Spleen (tissue), 7 donors: ENCODE measurements at regions not wholly inside any gene's neighbourhood (a gene's known extent, or its start where the extent isn't known, plus 50 kb on each side); places are given as distances from the start of the nearest gene placed in this dataset.

Experiments used
- POLR2A ChIP-seq, 3 donors: fragments of 450-650 bp; IDR thresholded peaks; one replicate each; pipeline ENCODE4 v1.5.1; 2017; ENCODE audit warnings: antibody characterized with exemption in 3 of 3, mild to moderate bottlenecking in 1 of 3
- POLR2AphosphoS5 ChIP-seq, 3 donors: sonication (generic); formaldehyde crosslinking; IDR thresholded peaks; one replicate each; pipeline ENCODE4 v1.5.1; 2017; ENCODE audit warnings: antibody characterized with exemption in 3 of 3
- TF ChIP-seq, protein P1 (sequence below), 11 experiments: fragments of 200-600 bp in 7 of 11; fragments of 450-650 bp in 4 of 11; sonication (generic) in 4 of 11; IDR thresholded peaks in 8 of 11; conservative IDR thresholded peaks in 3 of 11; 1 replicate in 7 of 11; 2 replicates in 4 of 11; pipeline versions ENCODE4 v1.4.0 to v1.8.0; 2016 to 2021; ENCODE audit warnings: antibody characterized with exemption in 11 of 11, inconsistent platforms in 4 of 11, mild to moderate bottlenecking in 1 of 11
- donor health status: DM: no; HTN: no; CAD: no; lungs with moderate emphysema.
- donor health status: DM: no; HTN: no; CAD: no.
- donor health status: DM: no; HTN: no; CAD: no.

- TF ChIP-seq, protein P1, sequence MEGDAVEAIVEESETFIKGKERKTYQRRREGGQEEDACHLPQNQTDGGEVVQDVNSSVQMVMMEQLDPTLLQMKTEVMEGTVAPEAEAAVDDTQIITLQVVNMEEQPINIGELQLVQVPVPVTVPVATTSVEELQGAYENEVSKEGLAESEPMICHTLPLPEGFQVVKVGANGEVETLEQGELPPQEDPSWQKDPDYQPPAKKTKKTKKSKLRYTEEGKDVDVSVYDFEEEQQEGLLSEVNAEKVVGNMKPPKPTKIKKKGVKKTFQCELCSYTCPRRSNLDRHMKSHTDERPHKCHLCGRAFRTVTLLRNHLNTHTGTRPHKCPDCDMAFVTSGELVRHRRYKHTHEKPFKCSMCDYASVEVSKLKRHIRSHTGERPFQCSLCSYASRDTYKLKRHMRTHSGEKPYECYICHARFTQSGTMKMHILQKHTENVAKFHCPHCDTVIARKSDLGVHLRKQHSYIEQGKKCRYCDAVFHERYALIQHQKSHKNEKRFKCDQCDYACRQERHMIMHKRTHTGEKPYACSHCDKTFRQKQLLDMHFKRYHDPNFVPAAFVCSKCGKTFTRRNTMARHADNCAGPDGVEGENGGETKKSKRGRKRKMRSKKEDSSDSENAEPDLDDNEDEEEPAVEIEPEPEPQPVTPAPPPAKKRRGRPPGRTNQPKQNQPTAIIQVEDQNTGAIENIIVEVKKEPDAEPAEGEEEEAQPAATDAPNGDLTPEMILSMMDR (IDR thresholded peaks at IDR 0.05 in 8 of 11, conservative IDR thresholded peaks at IDR 0.05 in 3 of 11) = no peak
- TF ChIP-seq POLR2AphosphoS5 (IDR thresholded peaks at IDR 0.05) (no peak), POLR2A (IDR thresholded peaks at IDR 0.05) (no peak)
Measured at GRCh38 chr4:53919535-53919934, 144.9 kb downstream of the CHIC2 start.
